Renal cortex interstitium (tissue), 11 donors: ENCODE measurements at regions not wholly inside any gene's neighbourhood (a gene's known extent, or its start where the extent isn't known, plus 50 kb on each side); places are given as distances from the start of the nearest gene placed in this dataset.

Experiments used
- DNase-seq, 11 donors: peaks; one replicate each; pipeline ENCODE4 v3.0.0-alpha.2; 2013; ENCODE audit warnings: low read depth in 9 of 11, low spot score in 4 of 11; ENCODE audit errors: extremely low read depth in 1 of 11

DNA sequence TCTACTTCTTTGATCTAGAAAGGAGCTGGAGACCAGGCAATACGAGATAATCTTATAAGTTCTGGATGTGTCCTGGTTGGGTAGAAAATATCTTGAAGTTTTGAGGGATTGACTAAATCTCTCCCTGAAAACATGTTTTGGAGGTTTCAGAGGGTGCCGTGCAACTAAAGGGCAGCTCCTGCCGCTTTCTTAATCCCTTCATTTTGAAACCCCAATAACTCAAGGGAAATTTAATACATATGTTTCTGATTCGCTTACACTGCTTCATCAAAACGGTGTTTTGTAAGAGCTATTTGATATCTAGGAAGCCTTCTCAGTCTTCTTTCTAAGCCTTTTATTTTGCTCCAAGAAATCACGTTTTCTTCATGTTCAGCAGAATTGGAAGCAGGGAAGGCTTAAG lies 129.0 kb downstream of the ASCL1 start:
- no peak for DNase-seq

DNA sequence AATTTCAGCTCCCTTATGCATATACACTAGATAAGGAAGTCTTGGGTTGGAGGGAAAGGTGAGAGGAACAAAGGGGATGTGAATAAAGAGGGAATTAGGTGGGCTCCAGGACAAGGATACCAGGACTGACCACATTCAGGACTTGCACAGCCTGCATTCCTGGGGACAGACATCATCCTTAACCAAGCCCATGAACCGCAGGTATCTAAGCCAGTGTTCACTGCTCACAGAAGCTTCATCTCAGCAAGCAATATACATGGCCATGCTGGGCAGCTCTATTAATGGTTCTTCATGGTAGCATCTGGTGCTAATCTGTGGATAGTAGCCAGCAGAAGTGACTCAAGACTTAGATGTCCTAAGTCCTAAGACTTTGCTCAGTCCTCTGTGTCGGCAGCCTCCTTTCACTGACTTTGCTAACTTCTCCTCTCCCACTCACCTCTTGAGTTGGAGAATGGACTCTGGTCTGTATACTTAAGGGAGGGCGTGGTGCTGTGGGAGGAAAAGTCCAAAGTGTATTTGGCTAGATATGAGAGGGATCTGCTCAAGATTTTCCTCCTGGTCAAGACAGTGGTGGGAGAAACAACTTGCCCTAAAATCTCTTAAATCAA lies 136.1 kb downstream of the ASCL1 start:
- no peak for DNase-seq

- DNase-seq = no peak
Measured at GRCh38 chr12:103097496-103097895, 140.0 kb downstream of the ASCL1 start.

DNA sequence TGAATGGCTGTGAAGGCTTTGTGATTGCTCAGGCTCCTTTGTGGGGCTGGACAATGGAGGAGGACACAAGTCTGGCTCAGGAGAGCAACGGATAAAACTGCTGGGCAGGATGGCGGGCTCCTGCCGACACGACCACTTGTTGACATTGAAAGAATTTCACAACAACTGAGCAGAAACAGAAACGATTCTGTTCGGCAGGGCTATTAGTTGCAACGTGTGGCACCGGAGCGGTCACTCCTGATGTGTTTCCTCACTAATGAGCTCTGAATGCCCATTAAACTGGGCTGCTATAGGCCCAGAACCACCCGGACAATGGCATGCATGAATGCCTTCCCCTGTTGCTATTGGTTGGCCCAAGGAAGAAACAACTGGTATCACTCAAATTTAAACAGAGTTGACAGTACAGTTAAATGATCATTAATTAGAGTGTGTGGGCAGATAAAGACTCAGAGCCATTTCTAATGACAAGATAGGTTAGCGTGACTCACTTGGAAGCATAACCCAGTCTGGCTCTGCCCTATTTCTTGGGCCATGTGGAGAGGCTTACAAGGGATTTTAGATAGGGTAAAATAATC lies 142.9 kb downstream of the ASCL1 start:
- no peak for DNase-seq

DNA sequence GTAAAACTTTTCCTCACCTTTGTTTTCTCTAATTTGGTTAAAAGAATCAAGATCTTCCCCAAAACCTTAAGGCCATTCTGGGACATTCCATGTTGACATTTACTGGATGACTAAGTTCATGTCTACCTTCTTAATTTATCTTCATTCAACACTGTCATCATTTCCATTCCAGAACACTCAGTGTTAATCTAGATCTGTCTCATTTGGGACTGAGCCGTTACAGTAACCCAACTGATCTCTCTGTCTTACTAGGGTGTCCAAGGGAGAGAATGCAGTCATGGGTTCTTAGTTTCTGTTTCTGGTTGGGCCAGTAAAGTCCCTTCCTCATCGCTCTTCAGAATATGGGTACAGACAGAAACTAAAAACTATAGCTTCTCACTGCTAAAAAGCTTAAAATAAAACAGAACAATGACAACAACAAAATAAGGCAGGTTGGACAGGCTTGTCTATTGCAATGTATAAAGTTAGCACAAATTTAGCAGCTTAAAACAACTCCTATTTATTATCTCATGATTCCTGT lies 144.8 kb downstream of the ASCL1 start:
- no peak for DNase-seq

- DNase-seq = no peak
Measured at GRCh38 chr12:103105971-103106597, 148.6 kb downstream of the ASCL1 start.

DNA sequence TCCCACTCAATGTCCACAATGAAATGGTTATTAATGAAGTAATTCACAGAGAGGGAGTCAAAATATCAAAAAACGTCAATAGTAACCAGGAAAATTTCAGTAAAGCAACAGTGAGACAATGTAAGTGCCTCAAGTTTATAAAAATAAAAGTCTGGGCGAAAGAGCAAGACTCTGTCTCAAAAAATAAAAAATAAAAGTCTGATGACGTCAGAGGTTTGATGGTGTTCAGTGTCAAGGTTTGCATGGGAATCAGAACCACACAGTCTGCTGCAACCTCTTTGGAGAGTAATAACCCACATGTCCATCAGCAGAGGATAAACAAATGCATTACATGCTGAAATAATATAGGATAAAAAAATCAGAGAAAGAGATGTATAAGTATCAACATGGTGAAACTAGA lies 152.4 kb downstream of the ASCL1 start:
- no peak for DNase-seq

GRCh38 chr12:103114296-103115055 lies 157.0 kb downstream of the ASCL1 start:
- no peak for DNase-seq

- DNase-seq = no peak
Measured at GRCh38 chr12:103128862-103129501, 171.5 kb downstream of the ASCL1 start.

DNA sequence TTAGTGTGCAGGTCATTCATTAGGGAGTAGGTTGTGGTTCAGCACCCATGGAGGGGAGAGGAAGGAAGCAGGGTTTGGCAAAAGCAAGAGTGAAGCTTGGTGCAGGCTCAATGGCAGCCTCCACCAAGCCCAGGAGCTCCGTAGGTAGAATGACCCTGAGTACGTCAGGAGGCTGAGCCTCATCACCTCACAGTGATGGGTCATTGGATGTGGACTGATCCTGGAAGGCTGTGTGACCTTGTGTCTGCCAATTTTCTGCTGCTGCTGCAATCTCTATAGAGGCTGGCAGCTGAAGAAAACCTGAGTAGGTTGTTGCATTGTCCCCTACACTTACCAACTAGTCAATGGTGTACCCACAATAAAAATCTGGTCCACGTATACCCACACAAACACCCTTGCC lies 173.1 kb downstream of the ASCL1 start:
- DNase-seq = no peak

- no peak for DNase-seq
Measured at GRCh38 chr12:103138538-103138937, 181.1 kb downstream of the ASCL1 start.

DNA sequence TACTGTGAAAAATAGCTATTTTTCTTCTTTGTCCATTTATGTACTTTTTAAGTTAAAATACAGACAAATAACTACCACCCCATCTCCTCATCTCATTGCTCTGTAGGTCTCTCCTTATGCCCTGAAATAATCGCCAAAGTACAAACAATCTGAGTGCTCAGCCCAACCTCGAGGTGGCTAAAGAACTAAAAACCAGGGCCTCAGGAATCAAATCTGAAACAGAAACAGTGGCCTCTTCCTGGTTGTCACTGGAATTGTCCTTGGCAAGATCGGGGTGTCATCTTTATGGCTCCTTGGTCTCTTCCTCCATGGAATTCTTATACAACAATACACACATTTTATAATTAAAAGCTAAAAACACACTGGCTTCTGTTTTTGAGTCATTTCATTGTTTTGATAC lies 182.4 kb downstream of the ASCL1 start:
- DNase-seq = no peak

- peak in 1 of 11 donors; percentile 0 for DNase-seq
Measured at GRCh38 chr12:103140286-103140685, 182.8 kb downstream of the ASCL1 start.

DNA sequence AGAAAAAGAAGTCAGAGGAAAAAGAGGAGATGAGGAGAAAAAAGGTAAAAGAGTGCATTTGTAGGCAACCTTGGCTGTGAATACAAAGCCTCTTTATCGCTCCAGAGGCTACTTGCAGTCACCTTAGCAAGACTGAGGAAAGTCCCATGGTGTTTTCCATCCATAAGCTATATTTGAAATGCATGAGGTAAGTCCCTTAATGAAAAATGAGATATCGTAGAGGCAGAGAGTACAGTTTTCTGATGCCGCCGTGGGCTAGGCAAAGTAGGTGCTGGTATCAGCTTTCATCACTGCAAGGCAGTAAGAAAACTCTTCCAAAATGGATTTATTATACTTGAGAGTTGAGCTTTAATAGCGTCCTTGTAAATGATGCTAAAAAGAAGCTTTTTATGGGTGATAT lies 186.8 kb downstream of the ASCL1 start:
- no peak for DNase-seq

- DNase-seq = no peak
Measured at GRCh38 chr12:103160622-103161021, 203.1 kb downstream of the ASCL1 start.

- no peak for DNase-seq
Measured at GRCh38 chr12:103161582-103162362, 204.3 kb downstream of the ASCL1 start.

DNA sequence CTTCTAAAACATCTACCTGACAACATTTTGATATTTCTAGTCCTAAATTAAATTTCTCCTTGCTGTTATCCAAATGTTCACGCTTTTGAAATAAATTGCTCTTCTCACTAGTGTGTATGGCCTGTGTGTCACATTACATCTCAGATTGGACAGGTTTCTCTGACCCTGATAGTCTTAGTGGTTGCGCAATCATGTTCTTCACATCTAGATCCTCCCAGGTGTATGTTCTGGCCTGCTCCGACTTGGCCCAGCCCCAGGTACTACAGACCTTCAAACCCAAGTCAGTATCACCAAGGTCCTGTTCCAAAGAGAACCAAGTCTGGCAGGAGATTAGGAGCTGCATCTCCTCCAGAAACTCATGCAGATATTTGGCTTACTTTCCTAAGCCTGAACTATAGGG lies 209.5 kb downstream of the ASCL1 start:
- DNase-seq = no peak

DNA sequence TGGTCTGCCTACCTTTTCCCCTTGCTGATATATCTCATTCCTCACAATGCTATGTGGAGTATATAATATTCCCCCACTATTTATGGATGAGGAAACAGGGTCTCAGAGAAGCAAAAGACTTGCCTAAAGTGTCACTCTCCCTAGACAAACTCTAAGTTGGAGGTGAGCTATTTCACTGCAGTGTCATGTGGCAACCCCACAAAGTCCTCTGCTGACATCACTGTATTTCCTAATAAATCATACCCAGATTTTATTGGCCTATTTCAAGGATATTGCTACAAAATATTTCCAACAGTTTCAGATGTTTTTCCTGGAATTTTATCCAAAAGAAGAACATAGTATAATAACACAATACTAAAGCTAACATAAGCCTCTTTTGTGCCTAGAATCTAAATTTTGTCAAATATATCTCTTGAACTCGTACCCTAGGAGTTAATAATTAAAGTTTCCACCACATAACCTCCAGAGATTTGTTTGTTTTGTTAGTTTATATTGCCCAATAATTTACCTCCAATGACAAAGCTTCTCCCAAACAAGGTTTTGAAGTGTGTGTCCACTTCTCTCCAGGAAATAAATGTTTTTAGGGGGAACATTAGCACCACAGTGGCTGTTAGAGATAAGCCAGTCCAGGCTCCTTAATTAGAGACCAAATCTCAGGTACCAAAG lies 215.1 kb downstream of the ASCL1 start:
- DNase-seq = no peak
